ENCODE measurements at regions not wholly inside any gene's neighbourhood (a gene's known extent, or its start where the extent isn't known, plus 50 kb on each side); places are given as distances from the start of the nearest gene placed in this dataset.

- TF ChIP-seq CTCF (IDR thresholded peaks at IDR 0.05) (no peak), POLR2A (IDR thresholded peaks at IDR 0.05) (no peak)
Measured at GRCh38 chr17:6276711-6277110, 158.2 kb downstream of the AIPL1 start.

Data from body of pancreas (tissue), 4 donors.